ENCODE measurements at regions not wholly inside any gene's neighbourhood (a gene's known extent, or its start where the extent isn't known, plus 50 kb on each side); places are given as distances from the start of the nearest gene placed in this dataset.

DNA sequence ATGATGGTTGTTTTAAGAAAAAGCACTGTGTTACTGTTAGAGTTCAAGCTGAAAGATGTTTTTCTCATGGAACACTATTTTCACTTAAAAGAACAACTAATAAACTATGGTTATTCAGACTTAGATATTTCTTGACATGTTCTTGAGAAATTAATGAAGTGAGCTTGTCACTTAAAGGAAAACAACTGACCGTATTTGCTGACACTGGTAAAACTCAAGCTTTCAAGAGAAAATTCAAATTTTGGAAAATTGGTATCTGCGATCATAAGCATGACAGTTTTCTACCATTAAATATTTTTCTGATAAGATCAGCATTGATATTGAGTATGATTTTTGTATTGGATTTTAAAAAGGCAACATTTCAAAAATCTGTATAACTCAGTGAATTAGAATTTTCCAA lies 549.5 kb upstream of the ACTRT1 start:
- TF ChIP-seq SMC3 (conservative IDR thresholded peaks at IDR 0.05; ENCODE audit: poor library complexity), result no peak
- TF ChIP-seq, protein P1, sequence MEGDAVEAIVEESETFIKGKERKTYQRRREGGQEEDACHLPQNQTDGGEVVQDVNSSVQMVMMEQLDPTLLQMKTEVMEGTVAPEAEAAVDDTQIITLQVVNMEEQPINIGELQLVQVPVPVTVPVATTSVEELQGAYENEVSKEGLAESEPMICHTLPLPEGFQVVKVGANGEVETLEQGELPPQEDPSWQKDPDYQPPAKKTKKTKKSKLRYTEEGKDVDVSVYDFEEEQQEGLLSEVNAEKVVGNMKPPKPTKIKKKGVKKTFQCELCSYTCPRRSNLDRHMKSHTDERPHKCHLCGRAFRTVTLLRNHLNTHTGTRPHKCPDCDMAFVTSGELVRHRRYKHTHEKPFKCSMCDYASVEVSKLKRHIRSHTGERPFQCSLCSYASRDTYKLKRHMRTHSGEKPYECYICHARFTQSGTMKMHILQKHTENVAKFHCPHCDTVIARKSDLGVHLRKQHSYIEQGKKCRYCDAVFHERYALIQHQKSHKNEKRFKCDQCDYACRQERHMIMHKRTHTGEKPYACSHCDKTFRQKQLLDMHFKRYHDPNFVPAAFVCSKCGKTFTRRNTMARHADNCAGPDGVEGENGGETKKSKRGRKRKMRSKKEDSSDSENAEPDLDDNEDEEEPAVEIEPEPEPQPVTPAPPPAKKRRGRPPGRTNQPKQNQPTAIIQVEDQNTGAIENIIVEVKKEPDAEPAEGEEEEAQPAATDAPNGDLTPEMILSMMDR (IDR thresholded peaks at IDR 0.05; ENCODE audit: poor library complexity, severe bottlenecking), result no peak
- TF ChIP-seq, protein P2, sequence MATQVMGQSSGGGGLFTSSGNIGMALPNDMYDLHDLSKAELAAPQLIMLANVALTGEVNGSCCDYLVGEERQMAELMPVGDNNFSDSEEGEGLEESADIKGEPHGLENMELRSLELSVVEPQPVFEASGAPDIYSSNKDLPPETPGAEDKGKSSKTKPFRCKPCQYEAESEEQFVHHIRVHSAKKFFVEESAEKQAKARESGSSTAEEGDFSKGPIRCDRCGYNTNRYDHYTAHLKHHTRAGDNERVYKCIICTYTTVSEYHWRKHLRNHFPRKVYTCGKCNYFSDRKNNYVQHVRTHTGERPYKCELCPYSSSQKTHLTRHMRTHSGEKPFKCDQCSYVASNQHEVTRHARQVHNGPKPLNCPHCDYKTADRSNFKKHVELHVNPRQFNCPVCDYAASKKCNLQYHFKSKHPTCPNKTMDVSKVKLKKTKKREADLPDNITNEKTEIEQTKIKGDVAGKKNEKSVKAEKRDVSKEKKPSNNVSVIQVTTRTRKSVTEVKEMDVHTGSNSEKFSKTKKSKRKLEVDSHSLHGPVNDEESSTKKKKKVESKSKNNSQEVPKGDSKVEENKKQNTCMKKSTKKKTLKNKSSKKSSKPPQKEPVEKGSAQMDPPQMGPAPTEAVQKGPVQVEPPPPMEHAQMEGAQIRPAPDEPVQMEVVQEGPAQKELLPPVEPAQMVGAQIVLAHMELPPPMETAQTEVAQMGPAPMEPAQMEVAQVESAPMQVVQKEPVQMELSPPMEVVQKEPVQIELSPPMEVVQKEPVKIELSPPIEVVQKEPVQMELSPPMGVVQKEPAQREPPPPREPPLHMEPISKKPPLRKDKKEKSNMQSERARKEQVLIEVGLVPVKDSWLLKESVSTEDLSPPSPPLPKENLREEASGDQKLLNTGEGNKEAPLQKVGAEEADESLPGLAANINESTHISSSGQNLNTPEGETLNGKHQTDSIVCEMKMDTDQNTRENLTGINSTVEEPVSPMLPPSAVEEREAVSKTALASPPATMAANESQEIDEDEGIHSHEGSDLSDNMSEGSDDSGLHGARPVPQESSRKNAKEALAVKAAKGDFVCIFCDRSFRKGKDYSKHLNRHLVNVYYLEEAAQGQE (IDR thresholded peaks at IDR 0.05; ENCODE audit: borderline replicate concordance), result no peak
- TF ChIP-seq POLR2AphosphoS5 (IDR thresholded peaks at IDR 0.05), result no peak
- no peak for TF ChIP-seq EP300 (conservative IDR thresholded peaks at IDR 0.05; ENCODE audit: poor library complexity, severe bottlenecking)
- no peak for TF ChIP-seq EZH2 (IDR thresholded peaks at IDR 0.05; ENCODE audit: borderline replicate concordance, insufficient read depth, low read length, poor library complexity, severe bottlenecking)
- no peak for TF ChIP-seq TAF1 (IDR thresholded peaks at IDR 0.05; ENCODE audit: low read depth)
- no peak for TF ChIP-seq MXI1 (conservative IDR thresholded peaks at IDR 0.05; ENCODE audit: poor library complexity, severe bottlenecking)
